HG03565 (cell line): ENCODE measurements at regions not wholly inside any gene's neighbourhood (a gene's known extent, or its start where the extent isn't known, plus 50 kb on each side); places are given as distances from the start of the nearest gene placed in this dataset.
A peak's percentile ranks its signal among the peaks of the same experiment; 100 is the strongest.

Source experiments
- ATAC-seq: cut with Tn5 transposase; IDR thresholded peaks from one replicate; pipeline ENCODE4 v1.9.1; 2021; ENCODE audit warnings: mild to moderate bottlenecking, moderate library complexity; ENCODE audit not compliant: unreplicated experiment

GRCh38 chr3:176469694-176470205, 727.5 kb downstream of the TBL1XR1 start:
- no peak for ATAC-seq

GRCh38 chr3:176463610-176464009, 733.7 kb downstream of the TBL1XR1 start:
- no peak for ATAC-seq

- ATAC-seq: no peak
These were observed 749.9 kb downstream of the TBL1XR1 start for GRCh38 chr3:176447369-176447768.

GRCh38 chr3:176442326-176442725, 755.0 kb downstream of the TBL1XR1 start:
- no peak for ATAC-seq

- no peak for ATAC-seq
These were observed 757.6 kb downstream of the TBL1XR1 start for GRCh38 chr3:176439729-176440128.

- ATAC-seq: no peak
These were observed 765.3 kb downstream of the TBL1XR1 start for GRCh38 chr3:176431991-176432390.

- no peak for ATAC-seq
These were observed 766.3 kb downstream of the TBL1XR1 start for GRCh38 chr3:176431038-176431418.

- peak; percentile 57 for ATAC-seq
These were observed 766.8 kb downstream of the TBL1XR1 start for GRCh38 chr3:176430244-176431037.

- ATAC-seq: no peak
These were observed 768.7 kb downstream of the TBL1XR1 start for GRCh38 chr3:176428552-176428951.

- no peak for ATAC-seq
These were observed 770.9 kb downstream of the TBL1XR1 start for GRCh38 chr3:176426371-176426770.

- no peak for ATAC-seq
These were observed 780.4 kb downstream of the TBL1XR1 start for GRCh38 chr3:176416870-176417269.

- ATAC-seq: no peak
These were observed 781.5 kb downstream of the TBL1XR1 start for GRCh38 chr3:176415661-176416295.

- no peak for ATAC-seq
These were observed 784.5 kb downstream of the TBL1XR1 start for GRCh38 chr3:176412771-176413170.

GRCh38 chr3:176403531-176403930, 793.8 kb downstream of the TBL1XR1 start:
- no peak for ATAC-seq

- no peak for ATAC-seq
These were observed 796.1 kb downstream of the TBL1XR1 start for GRCh38 chr3:176401211-176401610.

GRCh38 chr3:176399193-176399592, 798.1 kb downstream of the TBL1XR1 start:
- ATAC-seq: no peak

GRCh38 chr3:176395240-176395639, 802.0 kb downstream of the TBL1XR1 start:
- no peak for ATAC-seq

GRCh38 chr3:176378789-176379188, 818.5 kb downstream of the TBL1XR1 start:
- no peak for ATAC-seq

- ATAC-seq: no peak
These were observed 820.8 kb downstream of the TBL1XR1 start for GRCh38 chr3:176376531-176376930.

GRCh38 chr3:176375519-176375918, 821.8 kb downstream of the TBL1XR1 start:
- no peak for ATAC-seq

- no peak for ATAC-seq
These were observed 835.0 kb downstream of the TBL1XR1 start for GRCh38 chr3:176362191-176362731.

GRCh38 chr3:176359211-176359610, 838.1 kb downstream of the TBL1XR1 start:
- no peak for ATAC-seq
